H1 (cell line): ENCODE measurements at regions not wholly inside any gene's neighbourhood (a gene's known extent, or its start where the extent isn't known, plus 50 kb on each side); places are given as distances from the start of the nearest gene placed in this dataset.

ENCODE experiments used
- CTCF ChIA-PET: fragments of 300-600 bp; sonication (Branson Sonifier 250); formaldehyde crosslinking; loops from one replicate; lab custom pipeline; 2021; ENCODE audit not compliant: partially characterized antibody; lab: Charles Lee
- POLR2A ChIA-PET: fragments of 300-600 bp; sonication (Branson Sonifier 250); formaldehyde crosslinking; loops from one replicate; lab custom pipeline; 2021; ENCODE audit warnings: inconsistent platforms; ENCODE audit not compliant: partially characterized antibody; lab: Charles Lee
- DNase-seq, 2 experiments: peaks; one replicate each; pipeline versions ENCODE4 v3.0.0 to v3.0.0-alpha.2; 2010 to 2022; ENCODE audit warnings: low spot score in 2 of 2, low read depth in 1 of 2, mixed read lengths in 1 of 2
- FAIRE-seq: peaks from 2 replicates; lab custom pipeline; 2011; peaks lifted over from hg19 to GRCh38; lab: Jason Lieb, UNC
- H2AFZ ChIP-seq: 2 replicates; pipeline ENCODE4 v1.8.1; 2012; ENCODE audit warnings: low read length, inconsistent platforms
- H2AK5ac ChIP-seq: 2 replicates; pipeline ENCODE4 v1.6.1; 2013; ENCODE audit warnings: low read depth, low read length
- H2BK120ac ChIP-seq: replicated peaks from 2 replicates; pipeline ENCODE3; 2013; ENCODE audit warnings: low read depth, low read length, inconsistent platforms
- H2BK12ac ChIP-seq: 2 replicates; pipeline ENCODE4 v1.6.1; 2013; ENCODE audit warnings: low read depth, low read length
- H2BK15ac ChIP-seq: 2 replicates; pipeline ENCODE4 v1.6.1; 2013; ENCODE audit warnings: low read length
- H2BK20ac ChIP-seq: 2 replicates; pipeline ENCODE4 v1.6.1; 2013; ENCODE audit warnings: low read length
- H2BK5ac ChIP-seq: 2 replicates; pipeline ENCODE4 v1.6.1; 2013; ENCODE audit warnings: low read depth, low read length
- H3K14ac ChIP-seq: 2 replicates; pipeline ENCODE4 v1.6.1; 2013; ENCODE audit warnings: inconsistent platforms; ENCODE audit not compliant: insufficient read length
- H3K18ac ChIP-seq: 2 replicates; pipeline ENCODE4 v1.6.1; 2013; ENCODE audit warnings: low read length; ENCODE audit errors: extremely low read depth
- H3K23ac ChIP-seq: 2 replicates; pipeline ENCODE4 v1.6.1; 2013; ENCODE audit warnings: inconsistent platforms; ENCODE audit not compliant: insufficient read length
- H3K23me2 ChIP-seq: 2 replicates; pipeline ENCODE4 v1.6.1; 2013; ENCODE audit warnings: low read depth, low read length
- H3K27ac ChIP-seq: 2 replicates; pipeline ENCODE4 v1.6.1; 2011; ENCODE audit warnings: low read depth, low read length, inconsistent platforms
- H3K27me3 ChIP-seq, 4 experiments: replicated peaks in 1 of 4; 1 replicate in 1 of 4; 2 replicates in 3 of 4; pipeline versions ENCODE4 v1.6.1 to v1.8.1; 2011 to 2013; ENCODE audit warnings: low read length in 3 of 4, mild to moderate bottlenecking in 3 of 4, inconsistent platforms in 2 of 4, mixed read lengths in 2 of 4, moderate library complexity in 1 of 4; ENCODE audit not compliant: control insufficient read depth in 3 of 4, insufficient read depth in 3 of 4; ENCODE audit errors: extremely low read depth in 1 of 4
- H3K36me3 ChIP-seq, 4 experiments: 2 replicates each; pipeline versions ENCODE4 v1.6.1 to v1.8.1; 2011 to 2013; ENCODE audit warnings: mild to moderate bottlenecking in 4 of 4, low read length in 3 of 4, moderate library complexity in 2 of 4, control low read depth in 1 of 4, inconsistent platforms in 1 of 4; ENCODE audit not compliant: insufficient read depth in 4 of 4, control insufficient read depth in 2 of 4
- H3K4ac ChIP-seq: replicated peaks from 2 replicates; pipeline ENCODE3; 2013; ENCODE audit warnings: low read length, low read depth, mixed read lengths, inconsistent platforms; ENCODE audit not compliant: insufficient read length
- H3K4me1 ChIP-seq, 4 experiments: replicated peaks in 1 of 4; 1 replicate in 1 of 4; 2 replicates in 3 of 4; pipeline versions ENCODE4 v1.6.1 to v1.8.1; 2011 to 2013; ENCODE audit warnings: low read length in 3 of 4, inconsistent platforms in 2 of 4, mixed read lengths in 1 of 4; ENCODE audit not compliant: insufficient read depth in 4 of 4, control insufficient read depth in 3 of 4
- H3K4me2 ChIP-seq, 2 experiments: 2 replicates each; pipeline versions ENCODE4 v1.6.1 to v1.8.1; 2011 to 2013; ENCODE audit warnings: low read depth in 2 of 2, low read length in 2 of 2, control low read depth in 1 of 2, inconsistent platforms in 1 of 2, mild to moderate bottlenecking in 1 of 2; ENCODE audit not compliant: insufficient read depth in 1 of 2
- H3K4me3 ChIP-seq, 4 experiments: fragments of 200-600, 300-600 bp in 1 of 4; sonication (generic), shearing (Covaris generic), sonication (Bioruptor Twin) in 1 of 4; 2 replicates each; pipeline versions ENCODE4 v1.5.1 to v1.8.1; 2011 to 2016; ENCODE audit warnings: low read length in 4 of 4, low read depth in 3 of 4, control low read depth in 2 of 4, inconsistent platforms in 2 of 4, mild to moderate bottlenecking in 2 of 4, mixed read lengths in 1 of 4, moderate library complexity in 1 of 4; ENCODE audit not compliant: insufficient read depth in 2 of 4; ENCODE audit errors: extremely low read depth in 1 of 4
- H3K56ac ChIP-seq: replicated peaks from 2 replicates; pipeline ENCODE3; 2013; ENCODE audit warnings: low read depth, mild to moderate bottlenecking, mixed read lengths, low read length, inconsistent platforms; ENCODE audit not compliant: insufficient read length
- H3K79me1 ChIP-seq: 2 replicates; pipeline ENCODE4 v1.6.1; 2013; ENCODE audit warnings: low read depth, low read length, control low read depth
- H3K79me2 ChIP-seq, 2 experiments: 2 replicates each; pipeline versions ENCODE4 v1.6.1 to v1.8.1; 2012 to 2013; ENCODE audit warnings: low read length in 2 of 2, mild to moderate bottlenecking in 2 of 2, inconsistent platforms in 1 of 2; ENCODE audit not compliant: insufficient read depth in 2 of 2, control insufficient read depth in 1 of 2
- H3K9ac ChIP-seq, 4 experiments: replicated peaks in 1 of 4; 1 replicate in 1 of 4; 2 replicates in 3 of 4; pipeline versions ENCODE4 v1.6.1 to v1.8.1; 2011 to 2013; ENCODE audit warnings: low read depth in 3 of 4, low read length in 3 of 4, control low read depth in 2 of 4, mild to moderate bottlenecking in 2 of 4, moderate library complexity in 2 of 4, inconsistent platforms in 1 of 4; ENCODE audit errors: extremely low read depth in 1 of 4
- H3K9me3 ChIP-seq, 2 experiments: 2 replicates each; pipeline versions ENCODE4 v1.6.1 to v1.8.1; 2012 to 2013; ENCODE audit warnings: mild to moderate bottlenecking in 2 of 2, moderate library complexity in 2 of 2, control low read depth in 1 of 2, inconsistent platforms in 1 of 2, low read depth in 1 of 2, low read length in 1 of 2, mixed read lengths in 1 of 2; ENCODE audit not compliant: insufficient read depth in 2 of 2
- H4K20me1 ChIP-seq, 2 experiments: replicated peaks in 1 of 2; 2 replicates each; pipeline versions ENCODE3 to v1.8.1; 2011 to 2013; ENCODE audit warnings: inconsistent platforms in 2 of 2, low read length in 2 of 2, mild to moderate bottlenecking in 1 of 2; ENCODE audit not compliant: insufficient read depth in 2 of 2, control insufficient read depth in 1 of 2
- H4K5ac ChIP-seq: 2 replicates; pipeline ENCODE4 v1.6.1; 2013; ENCODE audit warnings: low read length, low read depth, mixed read lengths, inconsistent platforms; ENCODE audit not compliant: insufficient read length
- H4K8ac ChIP-seq: 2 replicates; pipeline ENCODE4 v1.8.0; 2013; ENCODE audit warnings: mild to moderate bottlenecking, moderate library complexity, low read length, inconsistent platforms; ENCODE audit not compliant: insufficient read depth; ENCODE audit errors: extremely low read depth
- H4K91ac ChIP-seq: replicated peaks from 2 replicates; pipeline ENCODE3; 2013; ENCODE audit warnings: low read length, mixed read lengths, inconsistent platforms; ENCODE audit not compliant: insufficient read length
- CHD1 ChIP-seq: IDR thresholded peaks from 2 replicates; pipeline ENCODE4 v1.6.1; 2012; ENCODE audit warnings: low read depth, low read length, improper control_type of control experiment
- EP300 ChIP-seq, 2 experiments: IDR thresholded peaks; 1 replicate in 1 of 2; 2 replicates in 1 of 2; pipeline ENCODE4 v1.6.1; 2011 to 2012; ENCODE audit warnings: low read depth in 2 of 2, low read length in 2 of 2, mild to moderate bottlenecking in 2 of 2, borderline replicate concordance in 1 of 2, inconsistent platforms in 1 of 2, moderate library complexity in 1 of 2
- WGBS, 2 experiments: shearing (Covaris generic) in 1 of 2; methylation state at CpG; one replicate each; pipeline versions ENCODE4 v1.1.6 to v1.1.7; 2013 to 2015; ENCODE audit warnings: low lambda C conversion rate in 2 of 2, mixed read lengths in 2 of 2, inconsistent platforms in 1 of 2, low coverage in 1 of 2, missing lambda C conversion rate in 1 of 2; ENCODE audit not compliant: insufficient replicate concordance in 2 of 2, insufficient coverage in 1 of 2, insufficient read length in 1 of 2; ENCODE audit errors: extremely low coverage in 1 of 2, missing lambda C conversion rate in 1 of 2; 5-methylcytosine and 5-hydroxymethylcytosine counted together

GRCh38 chr22:49545606-49546005 lies 282.1 kb downstream of the BRD1 start:
- ChIA-PET POLR2A (no interaction called here), CTCF (interaction anchor here (0.6 to 1.4 kb wide), 4 partner anchors 20 to 498 kb away, joined by 3 to 5 read pairs (median 4); no protein-coding TSS in a partner anchor)
- TF ChIP-seq CHD1 (no peak), EP300 (IDR thresholded peaks at IDR 0.05; ENCODE audit: borderline replicate concordance in 1 of 2, low read depth in 2 of 2, low read length in 2 of 2) (peak in 1 of 2 experiments; percentile 58; a peak in 1 of 3 replicates)
- H3K4ac ChIP-seq: no peak overlapping the region
- H4K8ac ChIP-seq: no peak overlapping the region
- no peaks in the 10 kb centered on the region; a peak in 2 of 7 replicates for H3K27me3 ChIP-seq
- H3K9ac ChIP-seq: no peak overlapping the region
- WGBS, 2 experiments: 87% methylated on average over 8 of the region's 8 CpGs; no CpG with 5 or more reads in 1 of the 2 experiments
- H2AFZ ChIP-seq: no peak overlapping the region
- no peak for DNase-seq
- H3K56ac ChIP-seq: no peak overlapping the region
- H2AK5ac ChIP-seq: no peak overlapping the region
- no peak overlapping the region for H2BK20ac ChIP-seq
- H3K27ac ChIP-seq: no peak overlapping the region
- no peak overlapping the region for H4K5ac ChIP-seq
- H3K79me1 ChIP-seq: no peaks in the 10 kb centered on the region
- H3K23me2 ChIP-seq: no peaks in the 10 kb centered on the region
- H3K4me3 ChIP-seq: no peak overlapping the region
- H3K23ac ChIP-seq: no peak overlapping the region
- no peak overlapping the region for H2BK15ac ChIP-seq
- H2BK120ac ChIP-seq: no peak overlapping the region
- H4K91ac ChIP-seq: no peak overlapping the region
- H2BK5ac ChIP-seq: no peak overlapping the region
- no peak overlapping the region for H3K4me2 ChIP-seq
- no peaks in the 10 kb centered on the region for H4K20me1 ChIP-seq
- H3K14ac ChIP-seq: no peak overlapping the region
- no peak overlapping the region for H2BK12ac ChIP-seq
- no peak overlapping the region for H3K18ac ChIP-seq
- H3K79me2 ChIP-seq: no peaks in the 10 kb centered on the region
- H3K9me3 ChIP-seq: peaks cover 3 to 6% of the 10 kb centered on the region in 2 experiments; a peak in 1 of 4 replicates
- H3K4me1 ChIP-seq: peaks cover 0 to 5% (median 3%) of the 10 kb centered on the region in 4 experiments; a peak in 5 of 7 replicates
- no peak for FAIRE-seq
- H3K36me3 ChIP-seq: no peaks in the 10 kb centered on the region
